ENCODE measurements at regions not wholly inside any gene's neighbourhood (a gene's known extent, or its start where the extent isn't known, plus 50 kb on each side); places are given as distances from the start of the nearest gene placed in this dataset.
A peak's percentile ranks its signal among the peaks of the same experiment; 100 is the strongest.

DNA sequence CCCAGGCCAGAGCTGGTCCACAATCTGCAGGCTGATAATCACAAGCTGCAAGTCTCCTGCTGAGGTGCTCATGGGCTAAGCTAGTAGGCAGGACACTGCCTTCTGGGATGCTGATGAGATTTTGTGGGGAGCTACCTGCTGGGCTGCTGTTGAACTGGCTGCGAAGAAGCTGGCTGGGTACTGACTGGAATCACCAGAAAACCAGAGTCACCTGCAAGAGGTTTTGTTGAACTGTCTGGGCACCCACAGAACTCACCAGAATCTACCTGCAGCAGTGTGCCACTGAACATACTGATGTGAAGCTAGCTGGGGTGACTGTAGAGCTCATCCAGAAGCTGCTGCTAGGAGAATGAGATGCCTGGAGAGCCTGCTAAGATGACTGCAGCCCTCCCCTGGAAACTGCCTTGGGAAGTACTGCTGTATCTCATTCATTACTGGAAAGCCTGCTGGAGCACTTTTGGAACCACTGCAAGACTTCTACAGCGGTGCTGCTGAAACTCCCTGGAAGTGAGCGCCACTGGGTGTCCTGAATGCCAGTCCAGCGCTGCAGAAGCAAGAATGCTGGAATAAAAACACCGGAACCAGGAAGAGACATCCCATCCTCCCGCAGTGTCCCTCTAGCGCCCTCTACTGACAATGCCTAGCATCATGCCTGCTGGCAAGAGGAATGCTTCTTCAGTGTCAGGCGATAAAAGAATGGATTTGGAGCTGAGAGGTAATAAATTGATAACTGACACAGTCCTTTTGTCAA, 64.9 kb upstream of the ARHGAP18 start:
- Histone ChIP-seq H3K79me2 (ENCODE audit: insufficient read depth, low read length) (no peaks in the 10 kb centered on the region), H3K36me3 (ENCODE audit: insufficient read depth, low read length) (no peaks in the 10 kb centered on the region), H3K4me1 (ENCODE audit: insufficient read depth, low read length, severe bottlenecking) (peaks cover 5% of the 10 kb centered on the region), H4K20me1 (ENCODE audit: insufficient read depth, low read length) (no peaks in the 10 kb centered on the region), H3K9ac (ENCODE audit: low read length) (no peak overlapping the region), H3K9me3 (ENCODE audit: low read length) (no peaks in the 10 kb centered on the region), H3F3A (ENCODE audit: insufficient read depth, low read length) (no peaks in the 10 kb centered on the region), H2AFZ (ENCODE audit: low read length) (peak overlapping the region; percentile 97), H3K4me2 (ENCODE audit: low read length) (peak overlapping the region; percentile 65; the same call in 1 of the 2 replicates), H3K9me2 (ENCODE audit: low read depth, low read length) (no peaks in the 10 kb centered on the region), H3K4me3 (ENCODE audit: low read depth, low read length, poor library complexity, severe bottlenecking) (no peak overlapping the region), H3K27me3 (ENCODE audit: insufficient read depth, low read length) (no peaks in the 10 kb centered on the region), H3K27ac (ENCODE audit: low read depth, low read length, poor library complexity, severe bottlenecking) (no peak overlapping the region)
- TF ChIP-seq, protein P1, sequence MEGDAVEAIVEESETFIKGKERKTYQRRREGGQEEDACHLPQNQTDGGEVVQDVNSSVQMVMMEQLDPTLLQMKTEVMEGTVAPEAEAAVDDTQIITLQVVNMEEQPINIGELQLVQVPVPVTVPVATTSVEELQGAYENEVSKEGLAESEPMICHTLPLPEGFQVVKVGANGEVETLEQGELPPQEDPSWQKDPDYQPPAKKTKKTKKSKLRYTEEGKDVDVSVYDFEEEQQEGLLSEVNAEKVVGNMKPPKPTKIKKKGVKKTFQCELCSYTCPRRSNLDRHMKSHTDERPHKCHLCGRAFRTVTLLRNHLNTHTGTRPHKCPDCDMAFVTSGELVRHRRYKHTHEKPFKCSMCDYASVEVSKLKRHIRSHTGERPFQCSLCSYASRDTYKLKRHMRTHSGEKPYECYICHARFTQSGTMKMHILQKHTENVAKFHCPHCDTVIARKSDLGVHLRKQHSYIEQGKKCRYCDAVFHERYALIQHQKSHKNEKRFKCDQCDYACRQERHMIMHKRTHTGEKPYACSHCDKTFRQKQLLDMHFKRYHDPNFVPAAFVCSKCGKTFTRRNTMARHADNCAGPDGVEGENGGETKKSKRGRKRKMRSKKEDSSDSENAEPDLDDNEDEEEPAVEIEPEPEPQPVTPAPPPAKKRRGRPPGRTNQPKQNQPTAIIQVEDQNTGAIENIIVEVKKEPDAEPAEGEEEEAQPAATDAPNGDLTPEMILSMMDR (IDR thresholded peaks at IDR 0.05; ENCODE audit: low read length): peak; percentile 92
- TF ChIP-seq EZH2 (IDR thresholded peaks at IDR 0.05; ENCODE audit: borderline replicate concordance, low read length): no peak

GRCh38 chr6:129773304-129773703, 63.3 kb upstream of the ARHGAP18 start:
- H3K4me2 ChIP-seq (ENCODE audit: low read length): no peak overlapping the region
- H3K27me3 ChIP-seq (ENCODE audit: insufficient read depth, low read length): no peaks in the 10 kb centered on the region
- no peak overlapping the region for H3K9ac ChIP-seq (ENCODE audit: low read length)
- no peak overlapping the region for H2AFZ ChIP-seq (ENCODE audit: low read length)
- H3K9me2 ChIP-seq (ENCODE audit: low read depth, low read length): no peaks in the 10 kb centered on the region
- no peaks in the 10 kb centered on the region for H4K20me1 ChIP-seq (ENCODE audit: insufficient read depth, low read length)
- H3K27ac ChIP-seq (ENCODE audit: low read depth, low read length, poor library complexity, severe bottlenecking): no peak overlapping the region
- H3K79me2 ChIP-seq (ENCODE audit: insufficient read depth, low read length): no peaks in the 10 kb centered on the region
- H3F3A ChIP-seq (ENCODE audit: insufficient read depth, low read length): no peaks in the 10 kb centered on the region
- H3K36me3 ChIP-seq (ENCODE audit: insufficient read depth, low read length): no peaks in the 10 kb centered on the region
- TF ChIP-seq, protein P1 (IDR thresholded peaks at IDR 0.05; ENCODE audit: low read length): no peak
- no peak for TF ChIP-seq EZH2 (IDR thresholded peaks at IDR 0.05; ENCODE audit: borderline replicate concordance, low read length)
- no peaks in the 10 kb centered on the region for H3K9me3 ChIP-seq (ENCODE audit: low read length)
- H3K4me1 ChIP-seq (ENCODE audit: insufficient read depth, low read length, severe bottlenecking): peaks cover 5% of the 10 kb centered on the region
- H3K4me3 ChIP-seq (ENCODE audit: low read depth, low read length, poor library complexity, severe bottlenecking): no peak overlapping the region

- no peak overlapping the region for H3K9ac ChIP-seq (ENCODE audit: low read length)
- peaks cover 5% of the 10 kb centered on the region for H3K4me1 ChIP-seq (ENCODE audit: insufficient read depth, low read length, severe bottlenecking)
- H3K27ac ChIP-seq (ENCODE audit: low read depth, low read length, poor library complexity, severe bottlenecking): no peak overlapping the region
- no peaks in the 10 kb centered on the region for H3K9me2 ChIP-seq (ENCODE audit: low read depth, low read length)
- no peak for TF ChIP-seq EZH2 (IDR thresholded peaks at IDR 0.05; ENCODE audit: borderline replicate concordance, low read length)
- TF ChIP-seq, protein P1 (IDR thresholded peaks at IDR 0.05; ENCODE audit: low read length): no peak
- no peaks in the 10 kb centered on the region for H4K20me1 ChIP-seq (ENCODE audit: insufficient read depth, low read length)
- H2AFZ ChIP-seq (ENCODE audit: low read length): no peak overlapping the region
- H3F3A ChIP-seq (ENCODE audit: insufficient read depth, low read length): no peaks in the 10 kb centered on the region
- no peaks in the 10 kb centered on the region for H3K79me2 ChIP-seq (ENCODE audit: insufficient read depth, low read length)
- H3K9me3 ChIP-seq (ENCODE audit: low read length): no peaks in the 10 kb centered on the region
- no peaks in the 10 kb centered on the region for H3K36me3 ChIP-seq (ENCODE audit: insufficient read depth, low read length)
- no peak overlapping the region for H3K4me2 ChIP-seq (ENCODE audit: low read length)
- peaks cover 2% of the 10 kb centered on the region; the same call in 1 of the 2 replicates for H3K27me3 ChIP-seq (ENCODE audit: insufficient read depth, low read length)
- no peak overlapping the region for H3K4me3 ChIP-seq (ENCODE audit: low read depth, low read length, poor library complexity, severe bottlenecking)
Measured at GRCh38 chr6:129771678-129772077, 61.7 kb upstream of the ARHGAP18 start.

Data from OCI-LY1 (cell line).